Aorta (tissue), 5 donors: ENCODE measurements at regions not wholly inside any gene's neighbourhood (a gene's known extent, or its start where the extent isn't known, plus 50 kb on each side); places are given as distances from the start of the nearest gene placed in this dataset.

Experiments used
- ATAC-seq: fragments of 200-7000 bp; cut with Tn5 transposase; one replicate; pipeline ENCODE4 v1.9.1; 2022; ENCODE audit warnings: moderate library complexity; ENCODE audit not compliant: low FRiP score
- DNase-seq, 2 donors: peaks; one replicate each; pipeline ENCODE4 v3.0.0-alpha.2; 2020
- H3K27ac ChIP-seq, 2 donors: one replicate each; pipeline ENCODE4 v1.5.1; 2013; ENCODE audit warnings: low read length in 2 of 2, mild to moderate bottlenecking in 2 of 2, moderate library complexity in 2 of 2, control low read depth in 1 of 2, inconsistent platforms in 1 of 2, low read depth in 1 of 2
- H3K27me3 ChIP-seq, 2 donors: one replicate each; pipeline ENCODE4 v1.6.1; 2013; ENCODE audit warnings: control low read depth in 1 of 2, low read length in 1 of 2, mild to moderate bottlenecking in 1 of 2, moderate library complexity in 1 of 2; ENCODE audit not compliant: insufficient read depth in 2 of 2, control insufficient read depth in 1 of 2
- H3K36me3 ChIP-seq, 2 donors: one replicate each; pipeline ENCODE4 v1.6.1; 2013; ENCODE audit warnings: control low read depth in 1 of 2, low read length in 1 of 2, mild to moderate bottlenecking in 1 of 2; ENCODE audit not compliant: insufficient read depth in 2 of 2, control insufficient read depth in 1 of 2
- H3K4me1 ChIP-seq, 2 donors: one replicate each; pipeline ENCODE4 v1.6.1; 2013; ENCODE audit warnings: low read length in 2 of 2, control low read depth in 1 of 2, mild to moderate bottlenecking in 1 of 2, moderate library complexity in 1 of 2; ENCODE audit not compliant: insufficient read depth in 2 of 2, control insufficient read depth in 1 of 2
- H3K4me3 ChIP-seq, 2 donors: one replicate each; pipeline ENCODE4 v1.5.1; 2013; ENCODE audit warnings: low read length in 2 of 2, control low read depth in 1 of 2, mild to moderate bottlenecking in 1 of 2
- H3K9me3 ChIP-seq: one replicate; pipeline ENCODE4 v1.6.1; 2013; ENCODE audit warnings: mild to moderate bottlenecking, low read length; ENCODE audit not compliant: control insufficient read depth
- WGBS, 2 donors: extraction: QIAGEN DNeasy Blood & Tissue Kit; methylation state at CpG; one replicate each; pipeline ENCODE4 v1.1.7; 2013; 5-methylcytosine and 5-hydroxymethylcytosine counted together
- intact Hi-C, 2 donors: fragments of 100-400 bp; cut with DNase I; formaldehyde crosslinking; loops; one replicate each; pipeline versions ENCODE4 v1.14.2 to v1.15.0; 2022
- donor health status: healthy with polysubstance abuse.
- donor health status: Bipolar disorder and iron deficiency.
- donor health status: DM: no; HTN: no; CAD: no.
- donor health status: DM: no; HTN: no; CAD: no.
- donor health status: DM: yes; HTN: yes; CAD: no.

GRCh38 chr13:79909644-79910043 is 428.7 kb downstream of the NDFIP2 start:
- no peak overlapping the region for H3K27ac ChIP-seq
- H3K4me3 ChIP-seq: no peak overlapping the region
- no peak for DNase-seq
- H3K9me3 ChIP-seq: no peaks in the 10 kb centered on the region
- H3K27me3 ChIP-seq: no peaks in the 10 kb centered on the region
- intact Hi-C loops: no loop called here
- 95 to 97% methylated on average over 2 of the region's 2 CpGs for WGBS, 2 donors
- ATAC-seq: no peak
- no peaks in the 10 kb centered on the region for H3K36me3 ChIP-seq
- H3K4me1 ChIP-seq: peaks cover 0 to 2% of the 10 kb centered on the region in 2 donors

DNA sequence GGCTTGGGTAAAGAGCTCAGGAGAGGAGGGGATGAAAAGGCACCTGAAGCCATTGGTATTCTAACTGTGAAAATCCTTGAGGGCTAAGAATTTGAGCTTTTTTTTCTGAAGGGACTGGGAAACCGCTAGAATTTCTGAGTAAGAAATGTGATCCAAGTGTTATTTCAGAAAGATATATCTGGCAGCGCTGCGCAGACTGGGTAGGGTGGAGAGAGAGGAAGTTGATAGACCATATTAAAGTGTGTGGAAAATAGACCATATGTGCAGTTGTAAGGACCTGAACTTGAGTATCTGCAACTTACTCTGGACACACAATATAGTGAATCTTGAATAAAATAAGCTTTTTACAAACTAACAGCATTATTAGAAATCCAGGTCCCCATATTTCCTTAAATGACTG is 427.4 kb downstream of the NDFIP2 start:
- ATAC-seq: no peak

GRCh38 chr13:79907527-79907926 is 426.6 kb downstream of the NDFIP2 start:
- WGBS, 2 donors: 89 to 93% methylated on average over 1 of the region's 1 CpG
- Histone ChIP-seq H3K36me3 (no peaks in the 10 kb centered on the region), H3K4me1 (peaks cover 0 to 2% of the 10 kb centered on the region in 2 donors), H3K4me3 (no peak overlapping the region), H3K27ac (no peak overlapping the region), H3K27me3 (no peaks in the 10 kb centered on the region), H3K9me3 (no peaks in the 10 kb centered on the region)
- ATAC-seq (no peak), DNase-seq (no peak)
- intact Hi-C loops: no loop called here

More for the DNA sequence above, 427.4 kb downstream of the NDFIP2 start:
- Histone ChIP-seq H3K9me3 (no peaks in the 10 kb centered on the region), H3K4me3 (no peak overlapping the region), H3K27me3 (no peaks in the 10 kb centered on the region), H3K36me3 (no peaks in the 10 kb centered on the region), H3K27ac (no peak overlapping the region), H3K4me1 (peaks cover 0 to 2% of the 10 kb centered on the region in 2 donors)
- 15 to 22% methylated on average over 3 of the region's 3 CpGs for WGBS, 2 donors
- intact Hi-C loops: no loop called here
- DNase-seq: no peak

DNA sequence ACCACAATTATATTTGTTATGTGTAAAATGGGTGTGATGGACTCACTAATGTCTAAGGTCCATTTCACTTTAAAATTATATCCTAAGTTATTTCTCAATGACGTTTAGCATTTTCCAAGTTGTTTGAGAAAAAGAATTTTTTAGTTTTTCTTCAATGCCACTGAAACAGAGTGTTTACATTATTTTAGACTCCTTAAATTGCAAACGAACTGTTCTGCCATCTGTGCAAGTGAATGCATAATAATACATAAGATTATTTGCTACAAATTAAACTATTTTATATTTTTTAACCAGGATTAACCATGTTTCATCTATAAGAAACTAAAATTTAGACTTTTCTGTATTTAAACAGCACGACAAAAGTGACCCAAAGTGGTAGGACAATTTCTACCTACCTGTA is 425.4 kb downstream of the NDFIP2 start:
- intact Hi-C loops: no loop called here
- ATAC-seq: no peak
- no peak for DNase-seq
- Histone ChIP-seq H3K9me3 (no peaks in the 10 kb centered on the region), H3K4me3 (no peak overlapping the region), H3K27me3 (no peaks in the 10 kb centered on the region), H3K4me1 (peaks cover 0 to 2% of the 10 kb centered on the region in 2 donors), H3K36me3 (no peaks in the 10 kb centered on the region), H3K27ac (no peak overlapping the region)
- 80 to 85% methylated on average over 3 of the region's 3 CpGs for WGBS, 2 donors

- 44 to 59% methylated on average over 2 of the region's 2 CpGs for WGBS, 2 donors
- intact Hi-C loops: no loop called here
Measured at GRCh38 chr13:79905018-79905417, 424.1 kb downstream of the NDFIP2 start.

GRCh38 chr13:79904581-79904980 is 423.6 kb downstream of the NDFIP2 start:
- H3K4me1 ChIP-seq: no peaks in the 10 kb centered on the region
- H3K4me3 ChIP-seq: no peak overlapping the region
- no peak overlapping the region for H3K27ac ChIP-seq
- no peaks in the 10 kb centered on the region for H3K36me3 ChIP-seq
- ATAC-seq (no peak), DNase-seq (no peak)
- no peaks in the 10 kb centered on the region for H3K9me3 ChIP-seq
- 95% methylated on average over 1 of the region's 1 CpG for WGBS, 2 donors
- H3K27me3 ChIP-seq: no peaks in the 10 kb centered on the region
- intact Hi-C loops: no loop called here

More at GRCh38 chr13:79905018-79905417, 424.1 kb downstream of the NDFIP2 start:
- Histone ChIP-seq H3K36me3 (no peaks in the 10 kb centered on the region), H3K27ac (no peak overlapping the region), H3K4me3 (no peak overlapping the region), H3K27me3 (no peaks in the 10 kb centered on the region), H3K9me3 (no peaks in the 10 kb centered on the region), H3K4me1 (no peaks in the 10 kb centered on the region)
- no peak for ATAC-seq
- no peak for DNase-seq

DNA sequence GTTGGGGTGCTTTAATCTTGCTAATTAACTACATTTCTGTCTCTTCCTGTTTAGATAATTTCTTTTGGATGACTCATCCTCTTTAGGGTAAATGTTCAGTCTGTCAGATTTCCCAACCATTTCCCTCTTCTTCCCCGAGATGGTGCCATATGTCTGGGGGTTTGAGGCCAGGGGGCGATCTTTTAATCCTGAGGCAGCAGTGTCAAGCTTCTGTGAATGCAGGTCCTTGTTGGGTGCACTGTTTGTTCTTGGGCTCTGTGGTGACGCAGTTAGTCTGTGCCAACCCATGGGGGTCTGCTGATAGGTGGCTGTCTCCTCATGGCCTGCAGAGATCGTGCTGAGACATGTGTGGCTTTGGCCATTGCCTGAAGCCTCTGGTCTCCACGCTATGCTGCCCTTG is 420.4 kb downstream of the NDFIP2 start:
- Histone ChIP-seq H3K36me3 (no peaks in the 10 kb centered on the region), H3K4me1 (no peaks in the 10 kb centered on the region), H3K9me3 (no peaks in the 10 kb centered on the region), H3K27me3 (no peaks in the 10 kb centered on the region), H3K4me3 (no peak overlapping the region), H3K27ac (no peak overlapping the region)
- DNase-seq (no peak), ATAC-seq (no peak)
- intact Hi-C loops: no loop called here
- 94 to 97% methylated on average over 5 of the region's 5 CpGs for WGBS, 2 donors

DNA sequence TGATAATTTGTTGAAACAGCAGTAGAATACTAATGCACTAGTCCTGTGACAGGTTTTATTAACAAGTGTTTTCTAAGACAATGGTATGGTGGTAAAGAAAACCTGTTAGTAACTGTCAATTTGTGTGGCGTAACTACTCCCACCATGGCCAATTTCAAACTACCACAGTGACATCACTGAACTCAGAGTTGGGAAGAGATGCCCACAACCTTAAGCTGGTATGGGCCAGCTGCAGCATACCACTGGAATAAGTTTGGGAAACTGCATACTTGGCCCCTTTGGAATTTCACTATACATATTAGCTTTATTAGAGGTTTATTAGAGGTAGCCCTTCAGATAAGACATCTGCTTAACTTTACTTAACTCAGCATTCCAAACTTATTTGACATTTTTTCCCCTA is 419.4 kb downstream of the NDFIP2 start:
- intact Hi-C loops: no loop called here
- Histone ChIP-seq H3K4me3 (no peak overlapping the region), H3K36me3 (no peaks in the 10 kb centered on the region), H3K9me3 (no peaks in the 10 kb centered on the region), H3K27me3 (no peaks in the 10 kb centered on the region), H3K4me1 (no peaks in the 10 kb centered on the region), H3K27ac (no peak overlapping the region)
- DNase-seq (no peak), ATAC-seq (no peak)
- 97 to 100% methylated on average over 1 of the region's 1 CpG for WGBS, 2 donors

- 97 to 100% methylated on average over 1 of the region's 1 CpG for WGBS, 2 donors
- Histone ChIP-seq H3K4me1 (no peaks in the 10 kb centered on the region), H3K9me3 (no peaks in the 10 kb centered on the region), H3K4me3 (no peak overlapping the region), H3K36me3 (no peaks in the 10 kb centered on the region), H3K27me3 (no peaks in the 10 kb centered on the region), H3K27ac (no peak overlapping the region)
- DNase-seq (no peak), ATAC-seq (no peak)
- intact Hi-C loops: no loop called here
Measured at GRCh38 chr13:79898996-79899395, 418.0 kb downstream of the NDFIP2 start.
